Thoracic aorta (tissue), 2 donors: ENCODE measurements at regions not wholly inside any gene's neighbourhood (a gene's known extent, or its start where the extent isn't known, plus 50 kb on each side); places are given as distances from the start of the nearest gene placed in this dataset.

Source experiments
- ATAC-seq: fragments of 150-250 bp; one replicate; pipeline ENCODE4 v1.8.0; 2017; ENCODE audit warnings: low read depth; ENCODE audit not compliant: insufficient number of reproducible peaks, low FRiP score
- DNase-seq: peaks from one replicate; pipeline ENCODE4 v3.0.0-alpha.2; 2020; ENCODE audit warnings: low spot score
- H3K27ac ChIP-seq, 2 donors: fragments of 200-600 bp; sonication (generic); 1 replicate in 1 of 2; 2 replicates in 1 of 2; pipeline ENCODE4 v1.5.1; 2016; ENCODE audit warnings: mild to moderate bottlenecking in 2 of 2, moderate library complexity in 2 of 2
- H3K27me3 ChIP-seq: fragments of 200-600 bp; sonication (generic); replicated peaks from 2 replicates; pipeline ENCODE4 v1.6.0; 2016; ENCODE audit warnings: mild to moderate bottlenecking; ENCODE audit not compliant: insufficient read depth
- H3K36me3 ChIP-seq: fragments of 200-600 bp; sonication (generic); one replicate; pipeline ENCODE4 v1.5.1; 2016
- H3K4me1 ChIP-seq, 2 donors: fragments of 200-600 bp; sonication (generic); 1 replicate in 1 of 2; 2 replicates in 1 of 2; pipeline versions ENCODE4 v1.5.1 to v1.6.0; 2016; ENCODE audit warnings: low read depth in 2 of 2, mild to moderate bottlenecking in 1 of 2; ENCODE audit not compliant: control insufficient read depth in 1 of 2
- H3K4me3 ChIP-seq: fragments of 200-600 bp; sonication (generic); 2 replicates; pipeline ENCODE4 v1.5.1; 2016; ENCODE audit warnings: mild to moderate bottlenecking
- H3K9me3 ChIP-seq: fragments of 200-600 bp; sonication (generic); 2 replicates; pipeline ENCODE4 v1.5.1; 2016
- TF ChIP-seq, protein P1 (sequence below): fragments of 200-600 bp; sonication (generic); IDR thresholded peaks from one replicate; pipeline ENCODE4 v1.5.1; 2019; ENCODE audit warnings: antibody characterized with exemption

DNA sequence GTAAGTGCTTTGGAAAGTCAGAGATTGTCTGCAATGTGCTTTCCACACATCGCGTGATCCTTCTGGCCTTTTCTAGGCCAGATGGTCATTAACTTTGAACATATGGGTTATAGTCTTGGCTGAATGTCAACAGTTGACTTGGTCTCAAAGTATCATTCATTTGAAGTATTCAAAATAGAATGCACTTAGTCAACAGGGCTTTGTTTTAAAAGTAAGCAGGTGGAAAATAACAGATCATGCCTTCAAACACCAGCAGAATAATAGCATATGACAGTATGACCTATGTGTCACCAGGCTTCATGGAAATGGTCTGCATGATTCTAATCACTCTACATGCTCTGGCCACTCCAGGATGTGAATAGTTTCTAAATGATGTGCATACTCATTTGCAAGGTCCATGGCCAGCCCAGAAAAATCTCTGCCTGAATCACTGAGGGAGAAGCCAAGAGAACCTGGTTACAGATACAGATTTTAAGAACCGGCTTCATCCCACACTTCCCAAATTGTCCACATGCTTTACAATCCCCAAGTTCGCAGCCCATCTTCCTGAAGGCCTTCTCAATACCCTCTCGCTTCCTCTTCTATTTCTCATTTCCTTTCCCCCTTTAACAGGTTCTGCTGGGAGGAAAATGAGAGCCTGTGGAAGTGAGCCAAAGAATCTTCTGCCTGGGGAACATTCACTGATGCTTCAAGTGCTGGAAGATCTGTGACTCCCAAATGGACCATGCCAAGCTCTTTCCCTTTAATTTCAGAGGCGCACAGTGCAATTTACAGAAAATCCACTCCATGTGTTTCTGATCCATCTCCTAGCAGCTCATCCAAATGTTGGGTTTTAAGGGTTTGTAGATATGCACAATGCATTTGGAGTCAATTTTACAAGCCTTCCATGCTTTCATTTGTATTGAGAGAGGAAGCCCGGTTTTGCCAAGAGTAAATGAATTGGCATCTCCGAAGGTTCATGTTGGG is 122.8 kb upstream of the GDF10 start:
- H3K27me3 ChIP-seq = no peaks in the 10 kb centered on the region
- TF ChIP-seq, protein P1, sequence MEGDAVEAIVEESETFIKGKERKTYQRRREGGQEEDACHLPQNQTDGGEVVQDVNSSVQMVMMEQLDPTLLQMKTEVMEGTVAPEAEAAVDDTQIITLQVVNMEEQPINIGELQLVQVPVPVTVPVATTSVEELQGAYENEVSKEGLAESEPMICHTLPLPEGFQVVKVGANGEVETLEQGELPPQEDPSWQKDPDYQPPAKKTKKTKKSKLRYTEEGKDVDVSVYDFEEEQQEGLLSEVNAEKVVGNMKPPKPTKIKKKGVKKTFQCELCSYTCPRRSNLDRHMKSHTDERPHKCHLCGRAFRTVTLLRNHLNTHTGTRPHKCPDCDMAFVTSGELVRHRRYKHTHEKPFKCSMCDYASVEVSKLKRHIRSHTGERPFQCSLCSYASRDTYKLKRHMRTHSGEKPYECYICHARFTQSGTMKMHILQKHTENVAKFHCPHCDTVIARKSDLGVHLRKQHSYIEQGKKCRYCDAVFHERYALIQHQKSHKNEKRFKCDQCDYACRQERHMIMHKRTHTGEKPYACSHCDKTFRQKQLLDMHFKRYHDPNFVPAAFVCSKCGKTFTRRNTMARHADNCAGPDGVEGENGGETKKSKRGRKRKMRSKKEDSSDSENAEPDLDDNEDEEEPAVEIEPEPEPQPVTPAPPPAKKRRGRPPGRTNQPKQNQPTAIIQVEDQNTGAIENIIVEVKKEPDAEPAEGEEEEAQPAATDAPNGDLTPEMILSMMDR = no peak
- H3K36me3 ChIP-seq = no peaks in the 10 kb centered on the region
- H3K9me3 ChIP-seq = no peaks in the 10 kb centered on the region
- no peak overlapping the region for H3K27ac ChIP-seq
- H3K4me1 ChIP-seq = no peaks in the 10 kb centered on the region
- DNase-seq (no peak), ATAC-seq (no peak)
- no peak overlapping the region for H3K4me3 ChIP-seq

DNA sequence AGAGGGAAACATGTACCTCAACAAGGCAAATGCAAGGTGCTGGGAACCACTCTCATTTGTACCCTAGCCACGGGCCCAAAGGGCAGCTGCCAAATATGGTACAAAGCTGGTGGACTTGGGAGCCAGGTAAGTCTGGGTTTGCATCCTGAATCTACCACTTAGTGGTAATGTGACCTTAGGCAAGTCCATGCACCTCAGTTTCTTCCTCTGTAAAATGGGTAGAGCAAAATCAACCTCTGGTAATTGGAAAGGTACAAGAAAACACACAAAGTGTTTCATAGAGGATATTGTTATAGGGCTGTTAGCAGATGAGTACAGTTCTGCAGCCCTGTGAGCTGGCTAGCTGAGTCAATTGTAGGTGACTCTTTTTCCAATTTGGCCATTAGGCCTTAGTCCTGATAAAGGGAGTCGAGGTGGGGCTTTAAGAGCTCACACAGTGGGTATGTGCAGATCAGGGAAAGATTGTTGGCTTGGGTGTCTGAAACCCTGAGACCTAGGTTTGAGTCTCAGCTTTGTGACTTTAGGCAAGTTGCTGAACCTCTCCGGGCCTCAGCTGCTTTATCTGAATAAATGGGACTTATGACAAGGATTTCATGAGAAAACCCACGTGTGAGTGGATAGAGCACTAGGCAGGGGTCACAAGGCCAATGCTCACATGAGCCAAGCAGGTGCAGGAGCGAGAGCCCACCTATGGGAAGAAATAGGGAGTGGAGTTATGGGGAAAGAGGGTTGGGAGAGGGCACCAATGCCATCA is 121.3 kb upstream of the GDF10 start:
- H3K4me3 ChIP-seq = no peak overlapping the region
- no peak for DNase-seq
- no peak overlapping the region for H3K27ac ChIP-seq
- H3K4me1 ChIP-seq = peaks cover 0 to 14% of the 10 kb centered on the region in 2 donors
- ATAC-seq = no peak
- no peaks in the 10 kb centered on the region for H3K27me3 ChIP-seq
- no peaks in the 10 kb centered on the region for H3K9me3 ChIP-seq
- H3K36me3 ChIP-seq = no peaks in the 10 kb centered on the region
- TF ChIP-seq, protein P1 = no peak

DNA sequence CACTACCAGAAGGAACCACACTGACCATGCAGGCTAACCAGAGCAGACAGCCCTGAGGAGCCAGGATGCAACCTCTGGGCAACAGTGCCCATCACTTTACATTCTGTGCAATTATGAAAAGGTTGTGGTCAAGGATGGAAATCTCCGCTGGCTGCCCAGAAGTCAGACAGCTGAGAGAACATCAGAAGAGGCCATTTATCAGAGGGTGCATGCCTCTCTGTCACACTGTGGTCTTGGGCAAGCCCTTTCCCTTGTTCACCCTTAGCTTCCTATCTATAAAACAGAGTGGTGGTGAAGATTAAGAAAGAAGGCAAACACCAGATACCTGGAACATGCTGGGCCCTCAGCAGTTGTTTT is 120.7 kb upstream of the GDF10 start:
- Histone ChIP-seq H3K4me1 (peaks cover 4 to 20% of the 10 kb centered on the region in 2 donors), H3K27ac (no peak overlapping the region), H3K4me3 (no peak overlapping the region), H3K27me3 (no peaks in the 10 kb centered on the region), H3K9me3 (no peaks in the 10 kb centered on the region), H3K36me3 (no peaks in the 10 kb centered on the region)
- TF ChIP-seq, protein P1 = no peak
- ATAC-seq = no peak
- no peak for DNase-seq

DNA sequence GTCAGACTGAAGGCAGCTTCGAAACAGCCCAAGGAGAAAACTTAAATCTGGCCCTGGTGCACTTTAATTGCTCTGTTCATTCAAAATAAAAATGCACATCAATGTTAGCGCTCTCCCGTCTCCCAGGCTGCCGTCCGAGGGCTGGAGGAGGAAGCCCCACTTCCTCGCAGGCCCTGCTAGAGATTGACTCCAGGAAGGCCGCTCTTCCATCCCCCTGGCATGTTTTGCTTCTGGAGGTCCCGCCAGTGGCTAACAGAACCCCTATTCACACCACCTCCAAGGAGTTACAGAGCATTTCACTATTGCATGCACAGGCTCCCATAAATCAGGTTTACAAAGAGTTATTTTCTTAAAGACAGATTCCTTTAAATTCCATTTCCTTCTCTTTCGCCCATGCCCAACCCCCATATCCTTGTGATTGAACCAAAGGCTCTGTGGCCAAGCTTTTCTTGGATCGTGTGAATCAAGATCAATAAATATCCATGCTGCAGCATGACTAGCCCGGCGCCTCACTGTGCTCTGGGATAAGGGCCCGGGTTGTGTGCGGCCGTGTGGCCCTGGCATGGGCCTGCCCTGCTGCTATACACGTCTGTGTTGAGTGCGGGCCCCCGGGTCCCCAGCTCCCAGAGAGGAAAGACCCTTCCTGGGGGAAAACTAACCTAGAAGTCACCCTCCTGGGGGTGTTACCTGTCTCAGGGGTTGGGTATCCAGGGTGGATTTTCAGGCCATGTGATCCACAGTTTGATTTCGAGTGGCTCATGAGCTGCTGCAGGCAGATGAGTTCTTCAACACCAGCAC is 118.7 kb upstream of the GDF10 start:
- DNase-seq (no peak), ATAC-seq (no peak)
- H3K36me3 ChIP-seq = no peaks in the 10 kb centered on the region
- H3K9me3 ChIP-seq = no peaks in the 10 kb centered on the region
- peaks cover 4 to 21% of the 10 kb centered on the region in 2 donors for H3K4me1 ChIP-seq
- no peak overlapping the region for H3K4me3 ChIP-seq
- no peak overlapping the region for H3K27ac ChIP-seq
- no peaks in the 10 kb centered on the region for H3K27me3 ChIP-seq
- TF ChIP-seq, protein P1 = no peak
